HUES48 (cell line): ENCODE measurements at regions not wholly inside any gene's neighbourhood (a gene's known extent, or its start where the extent isn't known, plus 50 kb on each side); places are given as distances from the start of the nearest gene placed in this dataset.

Source experiments
- H3K27ac ChIP-seq: one replicate; pipeline ENCODE4 v1.7.0; 2013; ENCODE audit warnings: low read depth, low read length, inconsistent platforms
- H3K27me3 ChIP-seq: 2 replicates; pipeline ENCODE4 v1.6.1; 2013; ENCODE audit warnings: mild to moderate bottlenecking, low read length; ENCODE audit not compliant: control insufficient read depth, insufficient read depth
- H3K36me3 ChIP-seq: 2 replicates; pipeline ENCODE4 v1.6.1; 2013; ENCODE audit warnings: low read length; ENCODE audit not compliant: control insufficient read depth, insufficient read depth
- H3K4me1 ChIP-seq: 2 replicates; pipeline ENCODE4 v1.6.1; 2013; ENCODE audit warnings: mild to moderate bottlenecking, low read length; ENCODE audit not compliant: control insufficient read depth, insufficient read depth
- H3K4me3 ChIP-seq: 2 replicates; pipeline ENCODE4 v1.5.1; 2013; ENCODE audit warnings: mild to moderate bottlenecking, low read depth, low read length
- H3K9ac ChIP-seq: 2 replicates; pipeline ENCODE4 v1.6.1; 2013; ENCODE audit warnings: mild to moderate bottlenecking, low read depth, low read length, moderate library complexity
- H3K9me3 ChIP-seq: 2 replicates; pipeline ENCODE4 v1.6.1; 2013; ENCODE audit warnings: low read length; ENCODE audit not compliant: control insufficient read depth, insufficient read depth

GRCh38 chr10:77689339-77689738, 51.7 kb upstream of the KCNMA1 start:
- peaks cover 22% of the 10 kb centered on the region for H3K4me1 ChIP-seq
- no peaks in the 10 kb centered on the region for H3K36me3 ChIP-seq
- no peaks in the 10 kb centered on the region for H3K9me3 ChIP-seq
- no peak overlapping the region for H3K27ac ChIP-seq
- H3K27me3 ChIP-seq = no peaks in the 10 kb centered on the region
- no peak overlapping the region for H3K9ac ChIP-seq
- H3K4me3 ChIP-seq = no peak overlapping the region

- Histone ChIP-seq H3K27me3 (no peaks in the 10 kb centered on the region), H3K9ac (no peak overlapping the region), H3K4me3 (no peak overlapping the region), H3K4me1 (peaks cover 23% of the 10 kb centered on the region), H3K9me3 (no peaks in the 10 kb centered on the region), H3K36me3 (no peaks in the 10 kb centered on the region), H3K27ac (no peak overlapping the region)
Observed at GRCh38 chr10:77687621-77688020, 50.0 kb upstream of the KCNMA1 start.
